Naive thymus-derived CD4-positive, alpha-beta T cell (primary cell): ENCODE measurements at regions not wholly inside any gene's neighbourhood (a gene's known extent, or its start where the extent isn't known, plus 50 kb on each side); places are given as distances from the start of the nearest gene placed in this dataset.
A peak's percentile ranks its signal among the peaks of the same experiment; 100 is the strongest.

ENCODE experiments used
- ATAC-seq: fragments of 150-1000 bp; cut with Tn5 transposase; 2 replicates; pipeline ENCODE4 v1.10.0; 2021; ENCODE audit warnings: mild to moderate bottlenecking, moderate library complexity
- CTCF ChIA-PET: fragments of 350-600 bp; sonication (Branson Sonifier 250); formaldehyde crosslinking; loops from one replicate; lab custom pipeline; 2021; ENCODE audit warnings: antibody characterized with exemption; lab: Charles Lee
- POLR2A ChIA-PET: fragments of 350-600 bp; sonication (Branson Sonifier 250); formaldehyde crosslinking; loops from one replicate; lab custom pipeline; 2021; ENCODE audit warnings: antibody characterized with exemption, inconsistent platforms; lab: Charles Lee
- DNase-seq, 9 donors: peaks; one replicate each; pipeline versions ENCODE4 v3.0.0 to v3.0.0-alpha.2; 2020 to 2022; ENCODE audit warnings: mixed read lengths in 1 of 9
- H3K27ac ChIP-seq: one replicate; pipeline ENCODE4 v1.7.0; 2013; ENCODE audit warnings: mild to moderate bottlenecking, low read depth, low read length, moderate library complexity
- H3K27me3 ChIP-seq, 2 donors: one replicate each; pipeline ENCODE4 v1.7.0; 2013; ENCODE audit warnings: low read length in 2 of 2, mild to moderate bottlenecking in 2 of 2, moderate library complexity in 2 of 2; ENCODE audit not compliant: control insufficient read depth in 2 of 2, insufficient read depth in 2 of 2
- H3K36me3 ChIP-seq, 3 experiments: 1 replicate in 2 of 3; 2 replicates in 1 of 3; pipeline ENCODE4 v1.7.0; 2013; ENCODE audit warnings: low read length in 3 of 3, mild to moderate bottlenecking in 3 of 3, moderate library complexity in 1 of 3; ENCODE audit not compliant: insufficient read depth in 3 of 3, control insufficient read depth in 2 of 3
- H3K4me1 ChIP-seq, 2 donors: one replicate each; pipeline ENCODE4 v1.7.0; 2013; ENCODE audit warnings: low read length in 2 of 2, mild to moderate bottlenecking in 2 of 2, moderate library complexity in 1 of 2; ENCODE audit not compliant: control insufficient read depth in 2 of 2, insufficient read depth in 2 of 2
- H3K4me3 ChIP-seq: 2 replicates; pipeline ENCODE4 v1.7.0; 2013; ENCODE audit warnings: mild to moderate bottlenecking, low read length
- H3K9me3 ChIP-seq, 3 experiments: 1 replicate in 2 of 3; 2 replicates in 1 of 3; pipeline ENCODE4 v1.7.0; 2013; ENCODE audit warnings: low read length in 3 of 3; ENCODE audit not compliant: control insufficient read depth in 2 of 3
- H3K27ac Mint-ChIP-seq, 9 donors: one replicate each; pipeline ENCODE4 v1.8.0; 2020 to 2022; ENCODE audit warnings: mixed read lengths in 9 of 9, mild to moderate bottlenecking in 8 of 9, moderate library complexity in 5 of 9, inconsistent platforms in 2 of 9
- H3K27me3 Mint-ChIP-seq, 5 donors: one replicate each; pipeline ENCODE4 v1.8.0; 2021 to 2022; ENCODE audit warnings: mixed read lengths in 5 of 5, mild to moderate bottlenecking in 1 of 5
- H3K36me3 Mint-ChIP-seq, 5 donors: one replicate each; pipeline ENCODE4 v1.8.0; 2020 to 2022; ENCODE audit warnings: mixed read lengths in 5 of 5, mild to moderate bottlenecking in 3 of 5, inconsistent platforms in 1 of 5
- H3K4me1 Mint-ChIP-seq, 7 donors: one replicate each; pipeline ENCODE4 v1.8.0; 2020 to 2022; ENCODE audit warnings: mixed read lengths in 7 of 7, mild to moderate bottlenecking in 3 of 7, inconsistent platforms in 1 of 7
- H3K4me3 Mint-ChIP-seq, 10 donors: one replicate each; pipeline ENCODE4 v1.8.0; 2020 to 2022; ENCODE audit warnings: mild to moderate bottlenecking in 10 of 10, mixed read lengths in 10 of 10, moderate library complexity in 6 of 10, inconsistent platforms in 2 of 10
- H3K9me3 Mint-ChIP-seq, 11 donors: one replicate each; pipeline ENCODE4 v1.8.0; 2020 to 2022; ENCODE audit warnings: mixed read lengths in 11 of 11, mild to moderate bottlenecking in 4 of 11, inconsistent platforms in 1 of 11, moderate library complexity in 1 of 11
- intact Hi-C, 2 donors: fragments of 100-400 bp; cut with micrococcal nuclease; formaldehyde crosslinking; loops; one replicate each; pipeline ENCODE4 v1.15.1; 2023

- DNase-seq (no peak), ATAC-seq (peak; percentile 53)
- no peak overlapping the region for H3K27ac Mint-ChIP-seq
- POLR2A ChIA-PET = no interaction called here
- H3K4me3 Mint-ChIP-seq = no peak overlapping the region
- H3K27me3 Mint-ChIP-seq = no peaks in the 10 kb centered on the region
- CTCF ChIA-PET = interaction anchor here (0.7 kb wide), 1 partner anchor 60 kb away, joined by 3 read pairs; no protein-coding TSS in a partner anchor
- Histone ChIP-seq H3K4me1 (no peaks in the 10 kb centered on the region), H3K4me3 (no peak overlapping the region), H3K27me3 (no peaks in the 10 kb centered on the region), H3K27ac (no peak overlapping the region), H3K9me3 (no peaks in the 10 kb centered on the region), H3K36me3 (no peaks in the 10 kb centered on the region)
- H3K36me3 Mint-ChIP-seq = no peaks in the 10 kb centered on the region
- no peaks in the 10 kb centered on the region for H3K4me1 Mint-ChIP-seq
- peaks cover 0 to 5% (median 0%) of the 10 kb centered on the region in 11 donors for H3K9me3 Mint-ChIP-seq
- intact Hi-C loops = no loop called here
Observed at GRCh38 chr12:18146363-18146762, 56.4 kb upstream of the RERGL start.

- Histone ChIP-seq H3K4me3 (no peak overlapping the region), H3K27me3 (no peaks in the 10 kb centered on the region), H3K9me3 (no peaks in the 10 kb centered on the region), H3K4me1 (no peaks in the 10 kb centered on the region), H3K36me3 (no peaks in the 10 kb centered on the region), H3K27ac (no peak overlapping the region)
- ATAC-seq (no peak), DNase-seq (no peak)
- ChIA-PET CTCF (interaction anchor here (0.7 kb wide), 1 partner anchor 61 kb away, joined by 3 read pairs; no protein-coding TSS in a partner anchor), POLR2A (no interaction called here)
- intact Hi-C loops = no loop called here
- no peak overlapping the region for H3K4me3 Mint-ChIP-seq
- peaks cover 0 to 5% (median 0%) of the 10 kb centered on the region in 11 donors for H3K9me3 Mint-ChIP-seq
- H3K27ac Mint-ChIP-seq = no peak overlapping the region
- no peaks in the 10 kb centered on the region for H3K36me3 Mint-ChIP-seq
- no peaks in the 10 kb centered on the region for H3K4me1 Mint-ChIP-seq
- no peaks in the 10 kb centered on the region for H3K27me3 Mint-ChIP-seq
Observed at GRCh38 chr12:18145924-18146323, 55.9 kb upstream of the RERGL start.

GRCh38 chr12:18141048-18141982 is 51.3 kb upstream of the RERGL start:
- no peaks in the 10 kb centered on the region for H3K4me1 Mint-ChIP-seq
- Histone ChIP-seq H3K27ac (no peak overlapping the region), H3K4me1 (no peaks in the 10 kb centered on the region), H3K4me3 (no peak overlapping the region), H3K27me3 (no peaks in the 10 kb centered on the region), H3K36me3 (no peaks in the 10 kb centered on the region), H3K9me3 (no peaks in the 10 kb centered on the region)
- DNase-seq (no peak), ATAC-seq (no peak)
- intact Hi-C loops = loop anchor here (2.0 to 5.0 kb wide), 2 partner anchors 1043 to 1046 kb away; no protein-coding TSS in a partner anchor
- H3K27ac Mint-ChIP-seq = no peak overlapping the region
- CTCF ChIA-PET = no interaction called here
- POLR2A ChIA-PET = no interaction called here
- H3K36me3 Mint-ChIP-seq = no peaks in the 10 kb centered on the region
- H3K27me3 Mint-ChIP-seq = no peaks in the 10 kb centered on the region
- H3K4me3 Mint-ChIP-seq = no peak overlapping the region
- H3K9me3 Mint-ChIP-seq = no peaks in the 10 kb centered on the region

- no peak overlapping the region for H3K27ac Mint-ChIP-seq
- no peaks in the 10 kb centered on the region for H3K36me3 ChIP-seq
- H3K9me3 ChIP-seq = no peaks in the 10 kb centered on the region
- no peaks in the 10 kb centered on the region for H3K9me3 Mint-ChIP-seq
- CTCF ChIA-PET = no interaction called here
- H3K27ac ChIP-seq = no peak overlapping the region
- H3K36me3 Mint-ChIP-seq = no peaks in the 10 kb centered on the region
- DNase-seq (no peak), ATAC-seq (no peak)
- intact Hi-C loops = loop anchor here (2.0 to 5.0 kb wide), 2 partner anchors 1045 to 1047 kb away; no protein-coding TSS in a partner anchor
- H3K4me1 ChIP-seq = no peaks in the 10 kb centered on the region
- no peaks in the 10 kb centered on the region for H3K27me3 ChIP-seq
- no peaks in the 10 kb centered on the region for H3K27me3 Mint-ChIP-seq
- H3K4me3 ChIP-seq = no peak overlapping the region
- POLR2A ChIA-PET = no interaction called here
- no peak overlapping the region for H3K4me3 Mint-ChIP-seq
- no peaks in the 10 kb centered on the region for H3K4me1 Mint-ChIP-seq
Observed at GRCh38 chr12:18139989-18140596, 50.1 kb upstream of the RERGL start.
